ENCODE measurements at regions not wholly inside any gene's neighbourhood (a gene's known extent, or its start where the extent isn't known, plus 50 kb on each side); places are given as distances from the start of the nearest gene placed in this dataset.

GRCh38 chr13:34587576-34587975 lies 354.5 kb upstream of the NBEA start:
- no CpG with 5 or more reads among the region's 3 CpGs for WGBS (ENCODE audit: extremely low coverage, insufficient read length, low lambda C conversion rate)
- H3K27me3 Mint-ChIP-seq (ENCODE audit: low read depth) = no peaks in the 10 kb centered on the region
- H2BK15ac ChIP-seq (ENCODE audit: low read depth, low read length) = no peak overlapping the region

More at GRCh38 chr13:34587576-34587975, 354.5 kb upstream of the NBEA start:
- Histone ChIP-seq H3K14ac (ENCODE audit: insufficient read depth, low read length) (no peak overlapping the region), H4K91ac (ENCODE audit: insufficient read length, low read depth, low read length) (no peak overlapping the region), H3T11ph (ENCODE audit: low read length) (no peak overlapping the region), H3K79me1 (ENCODE audit: insufficient read depth, low read depth, low read length, poor library complexity, severe bottlenecking) (no peaks in the 10 kb centered on the region), H3K9ac (ENCODE audit: extremely low read depth, insufficient read length, low read length) (no peak overlapping the region), H2AFZ (ENCODE audit: low read length) (no peak overlapping the region), H2BK5ac (ENCODE audit: insufficient read length, low read length) (no peak overlapping the region), H3K79me2 (ENCODE audit: insufficient read depth, low read length) (no peaks in the 10 kb centered on the region), H4K20me1 (ENCODE audit: control insufficient read depth, insufficient read depth, insufficient read length) (no peaks in the 10 kb centered on the region), H2BK120ac (ENCODE audit: low read depth, low read length, poor library complexity, severe bottlenecking) (no peak overlapping the region), H3K18ac (ENCODE audit: insufficient read length, low read depth, low read length) (no peak overlapping the region), H3K4me1 (ENCODE audit: insufficient read depth, low read length) (peaks cover 6% of the 10 kb centered on the region; the same call in 1 of the 2 replicates), H3K23ac (ENCODE audit: insufficient read length, low read depth, low read length) (no peak overlapping the region), H4K8ac (replicated peaks; ENCODE audit: insufficient read length, low read depth, low read length) (no peak overlapping the region), H2AK5ac (ENCODE audit: insufficient read length, low read length) (no peak overlapping the region), H2BK20ac (ENCODE audit: low read depth, low read length, poor library complexity, severe bottlenecking) (no peak overlapping the region), H3K23me2 (ENCODE audit: insufficient read length, low read depth, low read length, poor library complexity, severe bottlenecking) (no peaks in the 10 kb centered on the region), H3K4me2 (ENCODE audit: insufficient read depth, insufficient read length, low read length) (no peak overlapping the region), H4K5ac (ENCODE audit: insufficient read length, low read depth, low read length) (no peak overlapping the region), H3K56ac (ENCODE audit: insufficient read length, low read depth, low read length) (no peak overlapping the region), H3K27ac (ENCODE audit: insufficient read length, low read depth, low read length) (no peak overlapping the region), H3K4ac (ENCODE audit: low read depth, low read length) (no peak overlapping the region), H2BK12ac (ENCODE audit: insufficient read length, low read depth, low read length) (no peak overlapping the region), H3K9me3 (ENCODE audit: control insufficient read depth, low read depth, low read length) (no peaks in the 10 kb centered on the region), H3K27me3 (ENCODE audit: insufficient read depth, low read length) (no peaks in the 10 kb centered on the region)
- H3K36me3 Mint-ChIP-seq (ENCODE audit: insufficient read depth in 1 of 3, low read depth in 3 of 3) = no peaks in the 10 kb centered on the region; a peak in 1 of 7 replicates
- H3K9me3 Mint-ChIP-seq = no peaks in the 10 kb centered on the region; a peak in 1 of 5 replicates
- peaks cover 15% of the 10 kb centered on the region in 2 experiments for H3K4me1 Mint-ChIP-seq
- H3K27ac Mint-ChIP-seq = no peak overlapping the region
- H3K4me3 Mint-ChIP-seq = no peak overlapping the region
- TF ChIP-seq CTCF (conservative IDR thresholded peaks at IDR 0.05) = no peak
- no peak for DNase-seq

All from H9 (cell line).